Psoas muscle (tissue), 7 donors: ENCODE measurements at regions not wholly inside any gene's neighbourhood (a gene's known extent, or its start where the extent isn't known, plus 50 kb on each side); places are given as distances from the start of the nearest gene placed in this dataset.

ENCODE experiments used
- ATAC-seq, 4 donors: fragments of 200-7000 bp; cut with Tn5 transposase; one replicate each; pipeline ENCODE4 v1.9.1; 2020; ENCODE audit warnings: moderate library complexity in 3 of 4, mild to moderate bottlenecking in 2 of 4
- DNase-seq, 2 donors: peaks; one replicate each; pipeline ENCODE4 v3.0.0-alpha.2; 2020
- H3K27ac ChIP-seq: fragments of 200-600 bp; one replicate; pipeline ENCODE4 v1.8.0; 2022
- H3K27me3 ChIP-seq, 3 donors: fragments of 200-600 bp in 1 of 3; one replicate each; pipeline versions ENCODE4 v1.6.1 to v1.8.0; 2013 to 2022; ENCODE audit warnings: low read length in 2 of 3, mild to moderate bottlenecking in 2 of 3, moderate library complexity in 1 of 3; ENCODE audit not compliant: insufficient read depth in 3 of 3
- H3K36me3 ChIP-seq, 2 donors: fragments of 200-600 bp in 1 of 2; one replicate each; pipeline versions ENCODE4 v1.6.1 to v1.8.0; 2013 to 2022; ENCODE audit warnings: low read depth in 1 of 2, mild to moderate bottlenecking in 1 of 2, moderate library complexity in 1 of 2; ENCODE audit not compliant: insufficient read depth in 1 of 2
- H3K4me1 ChIP-seq: fragments of 200-600 bp; one replicate; pipeline ENCODE4 v1.8.0; 2022
- H3K4me3 ChIP-seq: fragments of 200-600 bp; one replicate; pipeline ENCODE4 v1.8.0; 2022; ENCODE audit warnings: mild to moderate bottlenecking
- H3K9me3 ChIP-seq: fragments of 200-600 bp; one replicate; pipeline ENCODE4 v1.8.0; 2022
- WGBS, 3 donors: extraction: QIAGEN DNeasy Blood & Tissue Kit; methylation state at CpG; one replicate each; pipeline versions ENCODE4 v1.1.6 to v1.1.7; 2013; 5-methylcytosine and 5-hydroxymethylcytosine counted together
- intact Hi-C, 2 donors: fragments of 100-400 bp; cut with DNase I; formaldehyde crosslinking; loops; one replicate each; pipeline versions ENCODE4 v1.11.0 to v1.14.2; 2022
- TF ChIP-seq, protein P1 (sequence below): fragments of 200-600 bp; IDR thresholded peaks from one replicate; pipeline ENCODE4 v1.8.0; 2022; ENCODE audit warnings: antibody characterized with exemption
- donor health status: healthy with polysubstance abuse.
- donor health status: DM: no; HTN: no; CAD: no; lungs with moderate emphysema.
- donor health status: Bipolar disorder and iron deficiency.
- donor health status: healthy.
- donor health status: DM: yes; HTN: yes; CAD: no.
- donor health status: DM: no; HTN: no; CAD: no.
- donor health status: DM: yes; HTN: yes; CAD: no.

DNA sequence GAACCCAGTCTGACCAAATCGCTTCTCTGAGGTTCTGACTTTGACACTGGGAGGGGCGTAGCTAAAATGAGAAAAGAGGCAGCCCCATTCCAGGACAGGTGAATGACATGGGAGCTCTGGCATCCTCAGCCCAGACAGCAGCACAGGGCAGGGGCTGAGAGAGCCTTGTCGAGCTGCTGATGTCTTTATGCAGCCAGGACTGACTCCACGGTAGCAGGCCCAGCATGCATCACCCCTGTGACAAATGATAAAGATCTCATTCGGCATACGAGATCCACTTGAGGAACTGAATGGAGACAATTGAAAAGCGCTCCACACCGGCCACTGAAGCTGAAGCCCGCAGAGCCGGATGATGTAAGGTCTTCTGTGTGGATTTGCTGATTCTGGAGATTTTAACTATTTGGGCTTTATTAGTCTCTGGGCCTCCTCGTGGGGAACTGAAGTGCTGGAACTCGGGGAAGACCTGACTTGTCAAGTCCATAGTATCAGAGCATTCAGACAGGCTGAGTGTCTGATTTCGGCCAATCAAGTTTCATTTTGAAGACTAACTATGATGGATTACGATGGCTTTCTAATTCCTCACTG is 56.9 kb upstream of the MAP1LC3B2 start:
- no peak for DNase-seq
- WGBS, 3 donors, result 76 to 85% (median 80%) methylated on average over 14 of the region's 14 CpGs

DNA sequence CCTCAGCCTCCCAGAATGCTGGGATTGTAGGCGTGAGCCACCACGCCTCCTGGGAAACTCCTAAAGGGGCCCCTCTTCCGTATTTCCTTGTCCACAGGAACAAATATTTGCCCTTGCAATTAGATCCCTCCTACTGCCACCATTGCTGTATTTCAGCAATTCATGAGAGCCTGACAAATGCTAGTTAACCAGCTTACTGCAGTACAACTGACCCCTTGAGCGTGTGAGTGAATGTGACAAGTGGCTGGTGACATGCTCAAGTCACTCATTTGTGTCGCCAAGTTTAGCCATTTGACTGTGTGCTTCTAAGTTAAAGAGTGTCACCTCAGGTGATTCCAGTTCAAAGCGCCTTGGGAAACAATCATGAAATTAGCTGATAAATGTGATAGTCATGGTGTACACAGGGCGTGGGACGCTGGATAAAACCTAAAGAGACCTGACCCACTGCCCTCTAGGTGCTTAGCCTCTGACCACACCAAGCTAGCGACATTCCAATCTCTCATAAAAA is 56.1 kb upstream of the MAP1LC3B2 start:
- TF ChIP-seq, protein P1, sequence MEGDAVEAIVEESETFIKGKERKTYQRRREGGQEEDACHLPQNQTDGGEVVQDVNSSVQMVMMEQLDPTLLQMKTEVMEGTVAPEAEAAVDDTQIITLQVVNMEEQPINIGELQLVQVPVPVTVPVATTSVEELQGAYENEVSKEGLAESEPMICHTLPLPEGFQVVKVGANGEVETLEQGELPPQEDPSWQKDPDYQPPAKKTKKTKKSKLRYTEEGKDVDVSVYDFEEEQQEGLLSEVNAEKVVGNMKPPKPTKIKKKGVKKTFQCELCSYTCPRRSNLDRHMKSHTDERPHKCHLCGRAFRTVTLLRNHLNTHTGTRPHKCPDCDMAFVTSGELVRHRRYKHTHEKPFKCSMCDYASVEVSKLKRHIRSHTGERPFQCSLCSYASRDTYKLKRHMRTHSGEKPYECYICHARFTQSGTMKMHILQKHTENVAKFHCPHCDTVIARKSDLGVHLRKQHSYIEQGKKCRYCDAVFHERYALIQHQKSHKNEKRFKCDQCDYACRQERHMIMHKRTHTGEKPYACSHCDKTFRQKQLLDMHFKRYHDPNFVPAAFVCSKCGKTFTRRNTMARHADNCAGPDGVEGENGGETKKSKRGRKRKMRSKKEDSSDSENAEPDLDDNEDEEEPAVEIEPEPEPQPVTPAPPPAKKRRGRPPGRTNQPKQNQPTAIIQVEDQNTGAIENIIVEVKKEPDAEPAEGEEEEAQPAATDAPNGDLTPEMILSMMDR, result no peak
- no peaks in the 10 kb centered on the region for H3K36me3 ChIP-seq
- no peaks in the 10 kb centered on the region for H3K9me3 ChIP-seq
- no peak overlapping the region for H3K4me3 ChIP-seq
- ATAC-seq (no peak), DNase-seq (no peak)
- intact Hi-C loops, result no loop called here
- no peaks in the 10 kb centered on the region for H3K27me3 ChIP-seq
- no peak overlapping the region for H3K27ac ChIP-seq
- H3K4me1 ChIP-seq, result no peaks in the 10 kb centered on the region
- 76 to 85% (median 83%) methylated on average over 9 of the region's 9 CpGs for WGBS, 3 donors

More for the DNA sequence above, 56.9 kb upstream of the MAP1LC3B2 start:
- H3K4me3 ChIP-seq, result no peak overlapping the region
- peaks cover 3% of the 10 kb centered on the region for H3K4me1 ChIP-seq
- no peaks in the 10 kb centered on the region for H3K36me3 ChIP-seq
- no peak overlapping the region for H3K27ac ChIP-seq
- TF ChIP-seq, protein P1, result no peak
- H3K9me3 ChIP-seq, result no peaks in the 10 kb centered on the region
- intact Hi-C loops, result no loop called here
- no peaks in the 10 kb centered on the region for H3K27me3 ChIP-seq
- no peak for ATAC-seq

DNA sequence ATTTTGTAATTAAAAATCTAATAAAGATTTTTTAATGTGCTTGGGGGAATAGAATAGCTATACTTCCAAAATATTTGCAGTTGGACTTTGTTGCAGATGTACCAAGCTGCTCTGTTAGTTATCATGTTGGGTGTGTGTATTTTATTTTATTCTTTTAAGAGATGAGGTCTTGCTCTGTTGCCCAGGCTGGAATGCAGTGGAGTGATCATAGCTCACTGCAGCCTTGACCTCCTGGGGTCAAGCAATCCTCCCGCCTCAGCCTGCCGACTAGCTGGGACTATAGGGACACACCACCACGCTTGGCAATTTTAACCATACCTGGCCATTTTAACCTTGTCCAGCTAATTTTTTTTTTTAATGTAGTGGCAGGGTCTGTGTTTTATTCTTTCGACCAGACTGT is 54.7 kb upstream of the MAP1LC3B2 start:
- intact Hi-C loops, result no loop called here
- Histone ChIP-seq H3K27ac (no peak overlapping the region), H3K4me3 (no peak overlapping the region), H3K27me3 (no peaks in the 10 kb centered on the region), H3K36me3 (no peaks in the 10 kb centered on the region), H3K9me3 (no peaks in the 10 kb centered on the region), H3K4me1 (no peaks in the 10 kb centered on the region)
- no peak for ATAC-seq
- TF ChIP-seq, protein P1, result no peak
- no peak for DNase-seq
- 82 to 84% (median 83%) methylated on average over 4 of the region's 4 CpGs for WGBS, 3 donors

DNA sequence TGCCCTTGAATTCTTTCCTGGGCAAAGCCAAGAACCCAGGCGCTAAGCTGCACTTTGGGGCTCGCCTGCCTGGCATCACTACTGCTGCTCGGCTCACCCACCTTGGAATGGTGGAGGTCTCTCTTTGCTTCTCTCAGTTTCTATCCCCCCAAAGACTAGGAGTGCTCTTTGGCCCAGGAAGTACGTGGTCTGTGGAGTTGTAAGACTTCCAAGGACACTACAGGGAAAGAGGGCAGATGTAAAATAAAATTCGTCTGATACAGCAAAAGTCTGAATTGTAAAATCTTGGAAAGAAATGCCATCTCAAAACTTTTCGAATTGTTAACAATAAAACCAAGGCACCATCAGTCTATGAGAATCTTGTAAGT is 52.5 kb upstream of the MAP1LC3B2 start:
- Histone ChIP-seq H3K27me3 (no peaks in the 10 kb centered on the region), H3K4me3 (no peak overlapping the region), H3K27ac (no peak overlapping the region), H3K36me3 (no peaks in the 10 kb centered on the region), H3K9me3 (no peaks in the 10 kb centered on the region), H3K4me1 (no peaks in the 10 kb centered on the region)
- DNase-seq, result no peak
- intact Hi-C loops, result no loop called here
- TF ChIP-seq, protein P1, result no peak
- no peak for ATAC-seq
- 74 to 81% (median 81%) methylated on average over 6 of the region's 6 CpGs for WGBS, 3 donors
